ENCODE measurements at regions not wholly inside any gene's neighbourhood (a gene's known extent, or its start where the extent isn't known, plus 50 kb on each side); places are given as distances from the start of the nearest gene placed in this dataset.

DNA sequence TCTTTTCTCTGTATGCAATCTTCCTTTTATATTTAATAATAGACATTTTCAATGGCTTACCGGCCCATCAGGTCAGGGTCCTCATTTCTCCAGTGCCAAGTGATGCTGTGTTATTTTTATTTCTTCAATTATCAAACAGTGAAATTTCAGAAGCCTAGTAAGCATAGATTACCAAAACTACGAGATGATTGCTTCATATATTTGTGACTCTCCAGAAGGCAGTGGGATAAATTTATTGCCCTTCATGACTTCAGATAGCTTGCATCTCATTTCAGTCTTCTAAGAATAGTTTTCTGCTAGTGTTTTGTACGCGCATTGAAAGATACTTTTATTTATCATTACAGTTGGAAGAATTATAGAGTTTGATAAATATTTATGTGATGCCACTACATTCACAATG lies 139.6 kb downstream of the FAT3 start:
- TF ChIP-seq POLR2A (IDR thresholded peaks at IDR 0.05) (no peak), EP300 (IDR thresholded peaks at IDR 0.05) (no peak)
- TF ChIP-seq, protein P1, sequence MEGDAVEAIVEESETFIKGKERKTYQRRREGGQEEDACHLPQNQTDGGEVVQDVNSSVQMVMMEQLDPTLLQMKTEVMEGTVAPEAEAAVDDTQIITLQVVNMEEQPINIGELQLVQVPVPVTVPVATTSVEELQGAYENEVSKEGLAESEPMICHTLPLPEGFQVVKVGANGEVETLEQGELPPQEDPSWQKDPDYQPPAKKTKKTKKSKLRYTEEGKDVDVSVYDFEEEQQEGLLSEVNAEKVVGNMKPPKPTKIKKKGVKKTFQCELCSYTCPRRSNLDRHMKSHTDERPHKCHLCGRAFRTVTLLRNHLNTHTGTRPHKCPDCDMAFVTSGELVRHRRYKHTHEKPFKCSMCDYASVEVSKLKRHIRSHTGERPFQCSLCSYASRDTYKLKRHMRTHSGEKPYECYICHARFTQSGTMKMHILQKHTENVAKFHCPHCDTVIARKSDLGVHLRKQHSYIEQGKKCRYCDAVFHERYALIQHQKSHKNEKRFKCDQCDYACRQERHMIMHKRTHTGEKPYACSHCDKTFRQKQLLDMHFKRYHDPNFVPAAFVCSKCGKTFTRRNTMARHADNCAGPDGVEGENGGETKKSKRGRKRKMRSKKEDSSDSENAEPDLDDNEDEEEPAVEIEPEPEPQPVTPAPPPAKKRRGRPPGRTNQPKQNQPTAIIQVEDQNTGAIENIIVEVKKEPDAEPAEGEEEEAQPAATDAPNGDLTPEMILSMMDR (IDR thresholded peaks at IDR 0.05), result no peak
